HepG2 (cell line): ENCODE measurements at regions not wholly inside any gene's neighbourhood (a gene's known extent, or its start where the extent isn't known, plus 50 kb on each side); places are given as distances from the start of the nearest gene placed in this dataset.
A peak's percentile ranks its signal among the peaks of the same experiment; 100 is the strongest.

Experiments
- ARHGAP35 ChIP-seq: sonication (generic); formaldehyde crosslinking; IDR thresholded peaks from 2 replicates; pipeline ENCODE4 v1.9.0; 2022; ENCODE audit warnings: mild to moderate bottlenecking, inconsistent platforms, moderate library complexity, missing genetic modification reagents, borderline replicate concordance
- ARNT2 ChIP-seq: sonication (generic); formaldehyde crosslinking; IDR thresholded peaks from 2 replicates; pipeline ENCODE4 v1.8.0; 2022; ENCODE audit warnings: mild to moderate bottlenecking, low read depth, missing genetic modification reagents, moderate library complexity
- CBX5 ChIP-seq: sonication (generic); formaldehyde crosslinking; IDR thresholded peaks from 2 replicates; pipeline ENCODE4 v1.4.0; 2020; ENCODE audit warnings: missing genetic modification reagents, borderline replicate concordance
- DRAP1 ChIP-seq: IDR thresholded peaks from 2 replicates; pipeline ENCODE4 v1.6.1; 2016; ENCODE audit warnings: missing genetic modification reagents, missing compliant biosample characterization
- FOXO1 ChIP-seq: sonication (generic); formaldehyde crosslinking; IDR thresholded peaks from 2 replicates; pipeline ENCODE4 v1.4.0; 2020; ENCODE audit warnings: missing genetic modification reagents
- GPN1 ChIP-seq: sonication (generic); formaldehyde crosslinking; IDR thresholded peaks from 2 replicates; pipeline ENCODE4 v1.5.1; 2020; ENCODE audit warnings: missing genetic modification reagents, borderline replicate concordance
- HCFC1 ChIP-seq: fragments of 150-350 bp; IDR thresholded peaks from 2 replicates; pipeline ENCODE4 v1.6.1; 2014; ENCODE audit warnings: low read depth, low read length
- IKZF5 ChIP-seq: IDR thresholded peaks from 2 replicates; pipeline ENCODE4 v1.6.1; 2018; ENCODE audit warnings: missing genetic modification reagents, mild to moderate bottlenecking, missing compliant biosample characterization
- IRF2 ChIP-seq: IDR thresholded peaks from 2 replicates; pipeline ENCODE4 v1.6.1; 2018; ENCODE audit warnings: missing genetic modification reagents, missing compliant biosample characterization
- KAT2B ChIP-seq: fragments of 150-350 bp; IDR thresholded peaks from 2 replicates; pipeline ENCODE4 v1.6.1; 2014; ENCODE audit warnings: low read depth, low read length, borderline replicate concordance
- MED13 ChIP-seq: sonication (generic); formaldehyde crosslinking; IDR thresholded peaks from 2 replicates; pipeline ENCODE4 v1.5.0; 2020; ENCODE audit warnings: missing genetic modification reagents
- MIER3 ChIP-seq: IDR thresholded peaks from 2 replicates; pipeline ENCODE4 v1.6.1; 2016; ENCODE audit warnings: missing compliant biosample characterization, borderline replicate concordance
- NFIC ChIP-seq: IDR thresholded peaks from 2 replicates; pipeline ENCODE4 v1.6.1; 2012; ENCODE audit warnings: mild to moderate bottlenecking, low read length, inconsistent platforms
- NONO ChIP-seq, 2 experiments: fragments of 450-650 bp in 1 of 2; sonication (generic) in 1 of 2; formaldehyde crosslinking in 1 of 2; IDR thresholded peaks in 1 of 2; conservative IDR thresholded peaks in 1 of 2; 2 replicates each; pipeline versions ENCODE4 v1.6.1 to v1.8.0; 2017 to 2022; ENCODE audit warnings: mild to moderate bottlenecking in 1 of 2, missing genetic modification reagents in 1 of 2, moderate library complexity in 1 of 2
- RBM22 ChIP-seq: fragments of 200-400 bp; formaldehyde crosslinking; optimal IDR thresholded peaks from 2 replicates; pipeline ENCODE3; 2017; ENCODE audit warnings: mild to moderate bottlenecking, low read length, moderate library complexity
- STAG1 ChIP-seq: sonication (generic); formaldehyde crosslinking; IDR thresholded peaks from 2 replicates; pipeline ENCODE4 v1.4.0; 2020; ENCODE audit warnings: missing genetic modification reagents
- YEATS4 ChIP-seq: sonication (generic); formaldehyde crosslinking; IDR thresholded peaks from 2 replicates; pipeline ENCODE4 v1.4.0; 2020; ENCODE audit warnings: missing genetic modification reagents, borderline replicate concordance
- ZFP90 ChIP-seq: sonication (generic); formaldehyde crosslinking; IDR thresholded peaks from 2 replicates; pipeline ENCODE4 v1.8.0; 2022; ENCODE audit warnings: missing genetic modification reagents, mild to moderate bottlenecking, inconsistent platforms, borderline replicate concordance
- ZNF317 ChIP-seq: sonication (generic); formaldehyde crosslinking; IDR thresholded peaks from 2 replicates; pipeline ENCODE4 v1.5.0; 2020; ENCODE audit warnings: mild to moderate bottlenecking, missing genetic modification reagents
- ZNF34 ChIP-seq: sonication (generic); formaldehyde crosslinking; IDR thresholded peaks from 2 replicates; pipeline ENCODE4 v1.4.0; 2020; ENCODE audit warnings: mild to moderate bottlenecking, missing genetic modification reagents, borderline replicate concordance
- ZNF543 ChIP-seq: sonication (generic); formaldehyde crosslinking; IDR thresholded peaks from 2 replicates; pipeline ENCODE4 v1.4.0; 2020; ENCODE audit warnings: mild to moderate bottlenecking, missing genetic modification reagents
- ZNF567 ChIP-seq: sonication (generic); formaldehyde crosslinking; IDR thresholded peaks from 2 replicates; pipeline ENCODE4 v1.8.1; 2023; ENCODE audit warnings: mild to moderate bottlenecking, missing genetic modification reagents, borderline replicate concordance
- ZNF724P ChIP-seq: sonication (generic); formaldehyde crosslinking; IDR thresholded peaks from 2 replicates; pipeline ENCODE4 v1.8.0; 2022; ENCODE audit warnings: missing genetic modification reagents, borderline replicate concordance
- ZNF740 ChIP-seq: sonication (generic); formaldehyde crosslinking; IDR thresholded peaks from 2 replicates; pipeline ENCODE4 v1.4.0; 2020; ENCODE audit warnings: missing genetic modification reagents
- ZSCAN30 ChIP-seq: sonication (generic); formaldehyde crosslinking; IDR thresholded peaks from 2 replicates; pipeline ENCODE4 v1.5.0; 2020; ENCODE audit warnings: mild to moderate bottlenecking, missing genetic modification reagents
- ZXDC ChIP-seq: sonication (generic); formaldehyde crosslinking; IDR thresholded peaks from 2 replicates; pipeline ENCODE4 v1.5.0; 2020; ENCODE audit warnings: mild to moderate bottlenecking, missing genetic modification reagents

- TF ChIP-seq IRF2 (peak; percentile 82), ZNF724P (CRISPR knock-in tag) (no peak), STAG1 (CRISPR knock-in tag) (peak; percentile 49; the same call in 1 of the 2 replicates), ZSCAN30 (no peak), MED13 (CRISPR knock-in tag) (peak; percentile 90; the same call in 1 of the 2 replicates), ZFP90 (no peak), IKZF5 (CRISPR knock-in tag) (peak; percentile 99), ZXDC (CRISPR knock-in tag) (no peak), GPN1 (CRISPR knock-in tag) (no peak), YEATS4 (CRISPR knock-in tag) (peak; percentile 15; the same call in 1 of the 2 replicates), CBX5 (CRISPR knock-in tag) (peak; percentile 85; the same call in 1 of the 2 replicates), FOXO1 (peak; percentile 95), HCFC1 (no peak), ZNF317 (CRISPR knock-in tag) (peak; percentile 82; the same call in 1 of the 2 replicates), MIER3 (peak; percentile 88), DRAP1 (CRISPR knock-in tag) (peak; percentile 95), ZNF34 (CRISPR knock-in tag) (no peak), ARNT2 (CRISPR knock-in tag) (peak; percentile 56; the same call in 1 of the 2 replicates), KAT2B (no peak), ZNF543 (CRISPR knock-in tag) (no peak), ARHGAP35 (CRISPR knock-in tag) (0 out of 2 replicates have a peak, but pooled peaks have one; percentile 49), RBM22 (peak; percentile 56), ZNF567 (CRISPR knock-in tag) (no peak), NFIC (peak; percentile 78; the same call in 1 of the 2 replicates), ZNF740 (CRISPR knock-in tag) (no peak), NONO (IDR thresholded peaks at IDR 0.05) (no peak), NONO (CRISPR knock-in tag; conservative IDR thresholded peaks at IDR 0.05) (peak; percentile 83)
These were observed 57.5 kb upstream of the LMCD1 start (continued) for GRCh38 chr3:8443829-8444791.
